GM19438 (cell line): ENCODE measurements at regions not wholly inside any gene's neighbourhood (a gene's known extent, or its start where the extent isn't known, plus 50 kb on each side); places are given as distances from the start of the nearest gene placed in this dataset.

ENCODE experiments used
- ATAC-seq: cut with Tn5 transposase; IDR thresholded peaks from one replicate; pipeline ENCODE4 v1.9.1; 2021; ENCODE audit warnings: low read depth; ENCODE audit not compliant: unreplicated experiment

DNA sequence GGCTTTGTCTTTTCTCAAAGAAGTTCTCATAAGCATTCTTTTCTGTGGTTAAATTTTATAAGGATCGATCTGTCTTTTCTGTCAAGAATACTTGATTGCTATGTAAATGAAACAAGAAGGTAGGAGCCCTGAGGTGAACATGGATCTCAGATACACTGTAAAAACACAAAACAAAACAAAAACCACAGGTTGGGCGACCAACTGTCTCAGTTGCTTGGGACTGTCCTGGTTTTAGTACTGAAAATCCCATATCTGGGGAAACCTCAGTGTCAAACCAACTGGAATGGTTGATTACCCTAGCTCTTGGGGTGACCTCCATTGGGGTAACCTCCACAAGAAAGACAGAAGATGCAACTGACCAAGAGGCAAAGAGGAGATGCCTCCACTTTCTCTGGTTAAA lies 55.8 kb upstream of the TMEM178A start:
- no peak for ATAC-seq

- no peak for ATAC-seq
These were observed 50.0 kb upstream of the TMEM178A start for GRCh38 chr2:39615675-39616074.
